GM06990 (cell line): ENCODE measurements at regions not wholly inside any gene's neighbourhood (a gene's known extent, or its start where the extent isn't known, plus 50 kb on each side); places are given as distances from the start of the nearest gene placed in this dataset.

Source experiments
- DNase-seq: peaks from one replicate; pipeline ENCODE4 v3.0.0-alpha.2; 2011; ENCODE audit not compliant: insufficient read length; ENCODE audit errors: extremely low read depth
- H3K27me3 ChIP-seq: replicated peaks from 2 replicates; pipeline ENCODE4 v1.6.0; 2011; ENCODE audit warnings: low read length; ENCODE audit not compliant: control insufficient read depth, insufficient read depth
- H3K36me3 ChIP-seq: 2 replicates; pipeline ENCODE4 v1.5.1; 2011; ENCODE audit warnings: low read length; ENCODE audit not compliant: control insufficient read depth, insufficient read depth
- H3K4me3 ChIP-seq: replicated peaks from 2 replicates; pipeline ENCODE4 v1.5.1; 2011; ENCODE audit warnings: low read depth, mild to moderate bottlenecking, control low read depth, low read length
- TF ChIP-seq, protein P1 (sequence below): IDR thresholded peaks from 2 replicates; pipeline ENCODE4 v1.5.1; 2011; ENCODE audit warnings: low read length, control low read depth, mild to moderate bottlenecking, inconsistent platforms; ENCODE audit not compliant: insufficient read depth, poor library complexity, severe bottlenecking

DNA sequence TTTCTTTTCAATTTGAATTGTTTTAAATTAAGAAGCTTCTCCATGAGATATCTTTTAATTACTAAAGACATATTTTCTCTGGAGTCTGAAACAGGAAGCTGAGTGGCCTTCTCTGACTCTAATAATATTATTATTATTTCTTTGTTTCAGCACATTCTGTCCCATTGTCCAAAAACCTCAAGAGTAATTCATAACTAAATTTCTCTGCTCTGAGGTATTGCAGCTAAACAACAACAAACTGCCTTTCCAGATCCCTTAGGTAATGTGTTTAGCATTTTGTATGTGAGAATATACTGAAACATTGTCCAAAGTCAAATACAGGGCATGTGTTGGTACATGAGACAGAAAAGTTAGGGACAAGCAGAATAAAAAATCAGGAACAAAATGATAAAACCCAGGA is 199.0 kb upstream of the FAR2 start:
- no peaks in the 10 kb centered on the region for H3K36me3 ChIP-seq
- no peak for DNase-seq
- TF ChIP-seq, protein P1, sequence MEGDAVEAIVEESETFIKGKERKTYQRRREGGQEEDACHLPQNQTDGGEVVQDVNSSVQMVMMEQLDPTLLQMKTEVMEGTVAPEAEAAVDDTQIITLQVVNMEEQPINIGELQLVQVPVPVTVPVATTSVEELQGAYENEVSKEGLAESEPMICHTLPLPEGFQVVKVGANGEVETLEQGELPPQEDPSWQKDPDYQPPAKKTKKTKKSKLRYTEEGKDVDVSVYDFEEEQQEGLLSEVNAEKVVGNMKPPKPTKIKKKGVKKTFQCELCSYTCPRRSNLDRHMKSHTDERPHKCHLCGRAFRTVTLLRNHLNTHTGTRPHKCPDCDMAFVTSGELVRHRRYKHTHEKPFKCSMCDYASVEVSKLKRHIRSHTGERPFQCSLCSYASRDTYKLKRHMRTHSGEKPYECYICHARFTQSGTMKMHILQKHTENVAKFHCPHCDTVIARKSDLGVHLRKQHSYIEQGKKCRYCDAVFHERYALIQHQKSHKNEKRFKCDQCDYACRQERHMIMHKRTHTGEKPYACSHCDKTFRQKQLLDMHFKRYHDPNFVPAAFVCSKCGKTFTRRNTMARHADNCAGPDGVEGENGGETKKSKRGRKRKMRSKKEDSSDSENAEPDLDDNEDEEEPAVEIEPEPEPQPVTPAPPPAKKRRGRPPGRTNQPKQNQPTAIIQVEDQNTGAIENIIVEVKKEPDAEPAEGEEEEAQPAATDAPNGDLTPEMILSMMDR, result no peak
- H3K27me3 ChIP-seq, result no peaks in the 10 kb centered on the region
- no peak overlapping the region for H3K4me3 ChIP-seq

DNA sequence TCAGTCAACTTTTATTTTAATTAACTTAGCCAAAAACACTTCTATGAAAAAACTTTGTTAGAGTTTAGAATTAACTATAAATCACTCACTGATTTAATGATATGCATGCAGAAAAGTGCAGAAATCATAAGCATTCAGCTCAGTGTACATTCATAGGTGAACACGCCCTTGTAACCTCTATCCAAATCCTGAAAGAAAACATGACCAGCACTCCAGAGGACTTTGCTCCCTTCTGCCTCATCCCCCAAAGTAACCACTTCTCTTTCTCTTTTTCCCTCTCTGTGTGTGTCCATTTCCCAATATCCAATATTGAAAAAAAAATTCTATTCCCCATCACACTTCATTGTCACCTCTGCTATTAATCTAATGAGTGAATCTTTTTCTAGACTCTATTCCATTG is 197.1 kb upstream of the FAR2 start:
- H3K27me3 ChIP-seq, result no peaks in the 10 kb centered on the region
- no peak overlapping the region for H3K4me3 ChIP-seq
- TF ChIP-seq, protein P1, result no peak
- DNase-seq, result no peak
- H3K36me3 ChIP-seq, result no peaks in the 10 kb centered on the region

DNA sequence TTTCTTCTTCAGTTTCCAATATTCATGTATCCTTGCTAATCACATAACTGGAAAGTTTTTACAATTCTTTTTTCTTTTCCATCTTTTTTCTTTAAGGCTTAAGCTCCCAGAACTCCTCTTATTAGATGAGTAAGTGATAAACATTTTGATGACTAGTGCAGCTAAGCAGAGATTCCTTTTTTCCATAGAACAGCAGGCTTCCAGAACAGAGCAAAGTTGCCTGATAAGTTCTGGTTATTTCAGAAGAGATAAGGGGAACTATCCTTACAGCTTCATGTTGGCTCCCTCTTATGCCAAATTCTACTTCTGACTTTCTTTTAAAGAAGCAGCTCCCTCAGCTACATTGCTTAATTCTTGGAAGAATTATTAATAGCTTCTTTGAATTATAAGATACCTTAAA is 194.7 kb upstream of the FAR2 start:
- DNase-seq, result no peak
- TF ChIP-seq, protein P1, result no peak
- Histone ChIP-seq H3K36me3 (no peaks in the 10 kb centered on the region), H3K4me3 (no peak overlapping the region), H3K27me3 (no peaks in the 10 kb centered on the region)

DNA sequence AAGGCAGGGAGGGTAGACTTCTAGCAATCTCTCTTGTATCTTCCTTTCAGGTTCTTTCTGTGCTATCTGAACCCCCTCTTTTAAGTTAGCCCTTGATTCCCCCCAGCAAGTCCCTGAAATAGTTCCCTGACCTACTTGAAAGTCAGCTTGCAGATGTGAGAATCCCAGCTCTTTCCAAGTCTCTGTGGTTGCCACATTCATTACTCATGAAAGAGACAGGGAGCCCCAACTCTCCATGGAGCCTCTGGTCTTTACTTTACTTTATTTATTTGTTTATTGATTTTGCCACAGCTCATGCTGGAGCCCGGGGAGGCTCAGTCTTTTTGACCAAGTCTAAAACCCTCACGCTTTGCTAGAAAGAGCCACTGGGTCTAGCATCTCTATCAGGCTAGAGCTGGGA is 193.6 kb upstream of the FAR2 start:
- TF ChIP-seq, protein P1, result no peak
- DNase-seq, result no peak

DNA sequence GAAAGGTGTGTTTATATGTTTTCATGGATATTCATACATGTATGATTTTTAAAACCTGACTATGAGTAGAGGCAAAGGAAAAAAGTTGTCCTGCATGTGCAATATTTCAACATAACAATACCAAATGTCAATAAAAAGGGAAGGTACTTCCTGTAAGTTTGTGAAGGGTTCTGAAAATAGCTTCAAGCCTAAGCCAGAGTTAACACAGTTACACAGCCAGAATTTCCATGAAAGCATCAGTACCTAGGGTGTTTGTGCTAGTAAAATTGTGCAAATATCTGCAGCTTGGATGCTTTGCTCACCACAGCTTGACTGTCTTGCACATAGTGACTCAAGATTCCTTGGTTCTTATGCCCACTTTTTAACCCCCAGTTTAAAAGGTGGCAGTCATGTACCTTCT is 193.1 kb upstream of the FAR2 start:
- no peaks in the 10 kb centered on the region for H3K27me3 ChIP-seq
- DNase-seq, result no peak
- no peaks in the 10 kb centered on the region for H3K36me3 ChIP-seq
- TF ChIP-seq, protein P1, result no peak
- H3K4me3 ChIP-seq, result no peak overlapping the region

More for the DNA sequence above, 193.6 kb upstream of the FAR2 start:
- Histone ChIP-seq H3K27me3 (no peaks in the 10 kb centered on the region), H3K4me3 (no peak overlapping the region), H3K36me3 (no peaks in the 10 kb centered on the region)

DNA sequence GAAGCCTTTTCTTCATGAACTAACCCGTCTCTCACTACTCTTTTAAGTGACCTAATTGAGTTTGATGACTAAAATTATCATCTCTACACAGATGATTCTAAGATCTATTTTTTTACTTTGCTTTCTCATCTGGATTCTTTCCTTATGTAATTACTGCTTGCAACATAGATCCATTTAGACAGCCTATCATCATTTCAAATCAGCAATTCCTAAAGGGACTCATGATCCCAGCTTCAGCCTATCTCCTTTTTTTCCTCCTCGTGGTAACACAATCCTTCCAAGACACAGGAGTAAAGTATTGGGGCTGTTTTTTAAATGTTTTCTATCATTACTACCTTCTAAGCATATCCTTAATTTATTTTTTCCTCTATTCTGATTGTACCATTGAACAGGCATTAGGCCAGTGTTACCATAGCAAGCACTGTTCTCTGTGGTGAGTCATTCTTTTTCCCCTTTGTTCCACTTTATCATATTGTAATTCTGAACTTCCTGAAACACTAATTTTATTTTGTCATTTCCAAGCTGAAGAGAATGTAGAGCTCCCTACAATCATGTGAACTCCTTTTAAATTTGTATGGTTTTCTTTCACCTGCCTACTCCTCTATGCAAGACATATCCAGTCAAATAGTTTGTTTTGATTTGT is 190.4 kb upstream of the FAR2 start:
- Histone ChIP-seq H3K36me3 (no peaks in the 10 kb centered on the region), H3K4me3 (no peak overlapping the region), H3K27me3 (no peaks in the 10 kb centered on the region)
- TF ChIP-seq, protein P1, result no peak
- DNase-seq, result no peak
